Lung (tissue), 11 donors: ENCODE measurements at regions not wholly inside any gene's neighbourhood (a gene's known extent, or its start where the extent isn't known, plus 50 kb on each side); places are given as distances from the start of the nearest gene placed in this dataset.
A peak's percentile ranks its signal among the peaks of the same experiment; 100 is the strongest.

ENCODE experiments used
- ATAC-seq: fragments of 200-7000 bp; cut with Tn5 transposase; one replicate; pipeline ENCODE4 v1.9.1; 2020; ENCODE audit warnings: moderate number of reproducible peaks; ENCODE audit not compliant: insufficient read depth, low FRiP score
- DNase-seq, 3 donors: peaks; one replicate each; pipeline ENCODE4 v3.0.0-alpha.2; 2013 to 2017
- H3K27ac ChIP-seq, 2 donors: one replicate each; pipeline ENCODE4 v1.5.1; 2013; ENCODE audit warnings: mild to moderate bottlenecking in 2 of 2, moderate library complexity in 2 of 2, control low read depth in 1 of 2, inconsistent platforms in 1 of 2, low read depth in 1 of 2, low read length in 1 of 2
- H3K27me3 ChIP-seq, 3 donors: one replicate each; pipeline ENCODE4 v1.5.1; 2013; ENCODE audit warnings: low read length in 2 of 3; ENCODE audit not compliant: control insufficient read depth in 3 of 3, insufficient read depth in 3 of 3
- H3K36me3 ChIP-seq, 4 donors: one replicate each; pipeline ENCODE4 v1.5.1; 2013; ENCODE audit warnings: low read length in 4 of 4, mild to moderate bottlenecking in 1 of 4, moderate library complexity in 1 of 4; ENCODE audit not compliant: control insufficient read depth in 4 of 4, insufficient read depth in 4 of 4
- H3K4me1 ChIP-seq, 5 donors: one replicate each; pipeline ENCODE4 v1.5.1; 2013; ENCODE audit warnings: low read length in 5 of 5, mild to moderate bottlenecking in 2 of 5, moderate library complexity in 1 of 5; ENCODE audit not compliant: control insufficient read depth in 5 of 5, insufficient read depth in 5 of 5
- H3K4me3 ChIP-seq: one replicate; pipeline ENCODE4 v1.5.1; 2013; ENCODE audit warnings: mild to moderate bottlenecking, control low read depth, moderate library complexity
- H3K9ac ChIP-seq, 2 donors: one replicate each; pipeline ENCODE4 v1.5.1; 2013; ENCODE audit warnings: low read length in 2 of 2, control low read depth in 1 of 2; ENCODE audit not compliant: insufficient read depth in 1 of 2
- H3K9me3 ChIP-seq, 4 donors: one replicate each; pipeline ENCODE4 v1.5.1; 2013; ENCODE audit warnings: low read length in 3 of 4, mild to moderate bottlenecking in 1 of 4, moderate library complexity in 1 of 4; ENCODE audit not compliant: control insufficient read depth in 4 of 4, insufficient read depth in 3 of 4
- WGBS, 2 donors: extraction: QIAGEN DNeasy Blood & Tissue Kit; methylation state at CpG; one replicate each; pipeline ENCODE4 v1.1.7; 2013; 5-methylcytosine and 5-hydroxymethylcytosine counted together
- TF ChIP-seq, protein P1 (sequence below): IDR thresholded peaks from 2 replicates; pipeline ENCODE4 v1.5.1; 2012; ENCODE audit warnings: mild to moderate bottlenecking; ENCODE audit errors: control extremely low read depth, extremely low read depth
- donor health status: control.
- donor health status: control.
- donor health status: Bipolar disorder and iron deficiency.
- donor health status: healthy.
- donor health status: DM: yes; HTN: yes; CAD: no.

- Histone ChIP-seq H3K27ac (no peak overlapping the region), H3K4me3 (no peak overlapping the region), H3K4me1 (no peaks in the 10 kb centered on the region), H3K9me3 (peaks cover 0 to 6% (median 2%) of the 10 kb centered on the region in 4 donors), H3K27me3 (peaks cover 0 to 2% (median 0%) of the 10 kb centered on the region in 3 donors), H3K36me3 (no peaks in the 10 kb centered on the region), H3K9ac (no peak overlapping the region)
- TF ChIP-seq, protein P1, sequence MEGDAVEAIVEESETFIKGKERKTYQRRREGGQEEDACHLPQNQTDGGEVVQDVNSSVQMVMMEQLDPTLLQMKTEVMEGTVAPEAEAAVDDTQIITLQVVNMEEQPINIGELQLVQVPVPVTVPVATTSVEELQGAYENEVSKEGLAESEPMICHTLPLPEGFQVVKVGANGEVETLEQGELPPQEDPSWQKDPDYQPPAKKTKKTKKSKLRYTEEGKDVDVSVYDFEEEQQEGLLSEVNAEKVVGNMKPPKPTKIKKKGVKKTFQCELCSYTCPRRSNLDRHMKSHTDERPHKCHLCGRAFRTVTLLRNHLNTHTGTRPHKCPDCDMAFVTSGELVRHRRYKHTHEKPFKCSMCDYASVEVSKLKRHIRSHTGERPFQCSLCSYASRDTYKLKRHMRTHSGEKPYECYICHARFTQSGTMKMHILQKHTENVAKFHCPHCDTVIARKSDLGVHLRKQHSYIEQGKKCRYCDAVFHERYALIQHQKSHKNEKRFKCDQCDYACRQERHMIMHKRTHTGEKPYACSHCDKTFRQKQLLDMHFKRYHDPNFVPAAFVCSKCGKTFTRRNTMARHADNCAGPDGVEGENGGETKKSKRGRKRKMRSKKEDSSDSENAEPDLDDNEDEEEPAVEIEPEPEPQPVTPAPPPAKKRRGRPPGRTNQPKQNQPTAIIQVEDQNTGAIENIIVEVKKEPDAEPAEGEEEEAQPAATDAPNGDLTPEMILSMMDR: no peak
- ATAC-seq (no peak), DNase-seq (no peak)
- WGBS, 2 donors: 89 to 92% methylated on average over 3 of the region's 3 CpGs
Measured at GRCh38 chr20:48106428-48106827, 321.1 kb upstream of the SULF2 start.

DNA sequence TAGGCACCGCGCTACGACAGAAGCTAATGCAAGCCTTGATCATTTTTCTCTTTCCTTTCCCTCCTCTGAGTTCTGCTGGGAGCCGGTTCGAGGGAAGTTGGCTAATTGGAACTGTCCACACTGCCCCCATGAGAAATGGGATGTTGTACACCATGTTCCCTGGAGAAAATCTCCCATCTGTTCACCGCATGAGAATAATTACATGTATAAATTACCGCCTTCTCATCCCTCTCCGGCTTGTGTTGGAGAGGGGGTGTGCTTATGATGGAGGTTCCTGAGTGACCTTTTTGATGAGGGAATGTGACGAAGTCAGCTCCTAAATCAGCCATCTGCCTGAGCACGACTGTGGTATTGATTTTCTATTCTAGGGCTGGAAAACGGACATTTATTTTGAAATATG lies 320.2 kb upstream of the SULF2 start:
- Histone ChIP-seq H3K9me3 (peaks cover 0 to 6% (median 2%) of the 10 kb centered on the region in 4 donors), H3K9ac (no peak overlapping the region), H3K27me3 (peaks cover 0 to 2% (median 0%) of the 10 kb centered on the region in 3 donors), H3K36me3 (no peaks in the 10 kb centered on the region), H3K4me3 (no peak overlapping the region), H3K4me1 (no peaks in the 10 kb centered on the region), H3K27ac (no peak overlapping the region)
- ATAC-seq (no peak), DNase-seq (no peak)
- TF ChIP-seq, protein P1: no peak
- 93 to 94% methylated on average over 11 of the region's 11 CpGs for WGBS, 2 donors

DNA sequence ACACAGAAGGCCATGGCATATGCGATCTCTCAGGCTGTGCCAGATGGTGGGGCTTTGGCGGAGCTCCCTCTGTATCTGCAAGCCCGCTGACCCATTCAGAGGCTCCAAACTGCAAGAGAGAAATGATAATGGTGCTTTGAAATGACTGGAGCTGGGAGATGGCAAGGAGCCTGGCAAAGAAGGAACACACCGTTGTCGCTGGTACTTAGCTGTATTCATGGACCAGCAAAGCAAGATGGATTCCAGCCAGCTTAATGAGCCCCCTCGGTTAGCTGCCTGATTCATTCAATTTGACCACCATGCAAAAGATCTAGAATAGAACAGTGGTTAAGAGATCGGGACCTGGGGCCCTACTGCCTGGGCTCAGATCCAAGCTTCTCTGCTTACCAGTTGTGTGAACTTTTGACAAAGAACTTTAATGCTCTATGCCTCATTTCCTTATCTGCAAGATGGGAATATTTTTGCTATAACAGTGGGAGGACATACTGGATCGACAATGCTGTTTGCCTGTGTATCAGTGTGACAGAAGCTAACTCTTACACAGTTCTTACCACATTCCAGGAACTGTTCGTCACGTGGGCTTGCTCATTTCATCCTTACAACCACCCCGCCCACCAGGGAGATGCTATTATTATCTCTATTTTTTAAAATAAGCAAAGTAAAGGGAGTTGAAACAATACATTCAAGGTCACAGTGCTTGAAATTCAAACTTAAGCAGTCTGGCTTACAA lies 317.8 kb upstream of the SULF2 start:
- DNase-seq (peak in 1 of 3 donors; percentile 7), ATAC-seq (no peak)
- Histone ChIP-seq H3K4me3 (no peak overlapping the region), H3K36me3 (no peaks in the 10 kb centered on the region), H3K27me3 (no peaks in the 10 kb centered on the region), H3K9me3 (peaks cover 0 to 6% (median 2%) of the 10 kb centered on the region in 4 donors), H3K27ac (no peak overlapping the region), H3K9ac (no peak overlapping the region), H3K4me1 (no peaks in the 10 kb centered on the region)
- TF ChIP-seq, protein P1: no peak
- WGBS, 2 donors: 69 to 81% methylated on average over 11 of the region's 11 CpGs
